HCT116 (cell line): ENCODE measurements at regions not wholly inside any gene's neighbourhood (a gene's known extent, or its start where the extent isn't known, plus 50 kb on each side); places are given as distances from the start of the nearest gene placed in this dataset.

Experiments
- ATAC-seq: fragments of 200-7000 bp; cut with Tn5 transposase; 2 replicates; pipeline ENCODE4 v1.9.1; 2020; ENCODE audit warnings: mild to moderate bottlenecking, moderate library complexity
- BruUV-seq: library from RNA; stranded (reverse); fragments of 400-500 nt; replicated peaks from 2 replicates; lab custom pipeline; 2021; lab: Mats Ljungman, UMichigan
- CTCF ChIA-PET: fragments of 300-600 bp; sonication (Branson Sonifier 250); formaldehyde crosslinking; loops from one replicate; lab custom pipeline; 2021; ENCODE audit warnings: antibody characterized with exemption; lab: Charles Lee
- POLR2A ChIA-PET: fragments of 300-600, 350-600 bp; sonication (Branson Sonifier 250); formaldehyde crosslinking; loops from one replicate; lab custom pipeline; 2021; ENCODE audit warnings: antibody characterized with exemption; lab: Charles Lee
- RAD21 ChIA-PET, 2 experiments: fragments of 300-600 bp; sonication (Branson Sonifier 250); formaldehyde crosslinking; loops; one replicate each; lab custom pipeline; 2023; ENCODE audit warnings: low total read pairs in 2 of 2; ENCODE audit not compliant: uncharacterized antibody in 2 of 2, unreplicated experiment in 2 of 2, low non-redundant PET in 1 of 2; lab: Charles Lee
- DNase-seq: peaks from one replicate; pipeline ENCODE4 v3.0.0-alpha.2; 2010; ENCODE audit warnings: low read depth, low spot score
- H2AFZ ChIP-seq: fragments of 200-600 bp; shearing (Covaris generic), sonication (generic); 2 replicates; pipeline ENCODE4 v1.6.1; 2017; ENCODE audit warnings: low read depth, mixed run types, mixed read lengths, antibody characterized with exemption, low read length; ENCODE audit not compliant: poor library complexity, severe bottlenecking
- H3K27ac ChIP-seq: 2 replicates; pipeline ENCODE4 v1.5.1; 2012; ENCODE audit warnings: low read depth, low read length
- H3K27me3 ChIP-seq: fragments of 200-600 bp; sonication (generic); 2 replicates; pipeline ENCODE4 v1.6.1; 2016; ENCODE audit warnings: mixed run types, low read length, mixed read lengths; ENCODE audit not compliant: insufficient read depth
- H3K36me3 ChIP-seq, 2 experiments: fragments of 200-500 bp in 1 of 2; fragments of 200-600 bp in 1 of 2; sonication (Bioruptor generic) in 1 of 2; sonication (generic) in 1 of 2; 2 replicates each; pipeline versions ENCODE4 v1.5.1 to v1.6.1; 2014 to 2016; ENCODE audit warnings: low read length in 2 of 2, inconsistent platforms in 1 of 2, mixed read lengths in 1 of 2, mixed run types in 1 of 2; ENCODE audit not compliant: insufficient read depth in 2 of 2, control insufficient read depth in 1 of 2
- H3K4me1 ChIP-seq, 2 experiments: fragments of 200-600 bp in 1 of 2; sonication (generic) in 1 of 2; 2 replicates each; pipeline versions ENCODE4 v1.5.1 to v1.6.1; 2012 to 2017; ENCODE audit warnings: low read length in 2 of 2, inconsistent platforms in 1 of 2, mild to moderate bottlenecking in 1 of 2, mixed read lengths in 1 of 2, mixed run types in 1 of 2, moderate library complexity in 1 of 2; ENCODE audit not compliant: insufficient read depth in 2 of 2, control insufficient read depth in 1 of 2
- H3K4me2 ChIP-seq: fragments of 200-600 bp; sonication (generic); 2 replicates; pipeline ENCODE4 v1.6.1; 2017; ENCODE audit warnings: mixed run types, low read length, mixed read lengths
- H3K4me3 ChIP-seq, 2 experiments: fragments of 200-600 bp in 1 of 2; sonication (generic) in 1 of 2; replicated peaks in 1 of 2; 2 replicates each; pipeline ENCODE4 v1.5.1; 2011 to 2016; ENCODE audit warnings: low read length in 2 of 2, control low read depth in 1 of 2, low read depth in 1 of 2, mild to moderate bottlenecking in 1 of 2, mixed read lengths in 1 of 2, mixed run types in 1 of 2
- H3K79me2 ChIP-seq: fragments of 200-600 bp; sonication (generic); 2 replicates; pipeline ENCODE4 v1.6.1; 2017; ENCODE audit warnings: mild to moderate bottlenecking, mixed run types, low read length, moderate library complexity, mixed read lengths; ENCODE audit not compliant: insufficient read depth
- H3K9ac ChIP-seq: fragments of 200-600 bp; sonication (generic); 2 replicates; pipeline ENCODE4 v1.6.1; 2016; ENCODE audit warnings: low read length, mixed read lengths
- H3K9me2 ChIP-seq: fragments of 200-600 bp; sonication (generic), shearing (Covaris generic); 2 replicates; pipeline ENCODE4 v1.6.1; 2017; ENCODE audit warnings: mixed run types, mild to moderate bottlenecking, moderate library complexity; ENCODE audit not compliant: insufficient read depth
- H3K9me3 ChIP-seq, 2 experiments: fragments of 200-500 bp in 1 of 2; fragments of 200-600 bp in 1 of 2; sonication (Bioruptor generic) in 1 of 2; sonication (generic) in 1 of 2; 2 replicates each; pipeline ENCODE4 v1.6.1; 2014 to 2017; ENCODE audit warnings: low read length in 2 of 2, mixed read lengths in 2 of 2, inconsistent platforms in 1 of 2, low read depth in 1 of 2, mild to moderate bottlenecking in 1 of 2, mixed run types in 1 of 2, moderate library complexity in 1 of 2; ENCODE audit not compliant: control insufficient read depth in 1 of 2, insufficient read depth in 1 of 2
- H4K20me1 ChIP-seq: fragments of 200-600 bp; sonication (generic), shearing (Covaris generic); 2 replicates; pipeline ENCODE4 v1.6.1; 2017; ENCODE audit warnings: mixed run types, mild to moderate bottlenecking, moderate library complexity; ENCODE audit not compliant: insufficient read depth
- CBX3 ChIP-seq: IDR thresholded peaks from 2 replicates; pipeline ENCODE4 v1.6.1; 2012; ENCODE audit warnings: low read depth
- EZH2phosphoT487 ChIP-seq: fragments of 200-600 bp; IDR thresholded peaks from 2 replicates; pipeline ENCODE4 v1.6.1; 2018; ENCODE audit warnings: antibody characterized with exemption, borderline replicate concordance
- FOSL1 ChIP-seq: IDR thresholded peaks from 2 replicates; pipeline ENCODE4 v1.6.1; 2012; ENCODE audit warnings: low read depth
- POLR2AphosphoS5 ChIP-seq: IDR thresholded peaks from 2 replicates; pipeline ENCODE4 v1.6.1; 2011; ENCODE audit warnings: mild to moderate bottlenecking, low read depth, low read length, moderate library complexity
- SP1 ChIP-seq: IDR thresholded peaks from 2 replicates; pipeline ENCODE4 v1.6.1; 2012; ENCODE audit warnings: low read depth
- SRF ChIP-seq: IDR thresholded peaks from 2 replicates; pipeline ENCODE4 v1.6.1; 2012; ENCODE audit warnings: low read depth
- ZNF274 ChIP-seq: fragments of 200-500 bp; sonication (Bioruptor generic); IDR thresholded peaks from 2 replicates; pipeline ENCODE4 v1.6.1; 2014; ENCODE audit warnings: mild to moderate bottlenecking, low read depth, low read length, inconsistent platforms
- intact Hi-C: fragments of 100-400 bp; cut with micrococcal nuclease; formaldehyde crosslinking; loops from 2 replicates; pipeline ENCODE4 v1.10.0; 2022
- TF ChIP-seq, protein P1 (sequence below), 3 experiments: fragments of 200-600 bp in 1 of 3; sonication (generic) in 1 of 3; IDR thresholded peaks in 2 of 3; conservative IDR thresholded peaks in 1 of 3; 2 replicates each; pipeline ENCODE4 v1.5.1; 2012 to 2017; ENCODE audit warnings: low read depth in 2 of 3, low read length in 2 of 3, antibody characterized with exemption in 1 of 3, borderline replicate concordance in 1 of 3, control low read depth in 1 of 3, mild to moderate bottlenecking in 1 of 3, mixed read lengths in 1 of 3, mixed run types in 1 of 3, moderate library complexity in 1 of 3; ENCODE audit not compliant: insufficient read depth in 1 of 3
- TF ChIP-seq, protein P2 (sequence below): IDR thresholded peaks from 2 replicates; pipeline ENCODE4 v1.6.1; 2012
- TF ChIP-seq, protein P3 (sequence below): IDR thresholded peaks from 2 replicates; pipeline ENCODE4 v1.6.1; 2012

DNA sequence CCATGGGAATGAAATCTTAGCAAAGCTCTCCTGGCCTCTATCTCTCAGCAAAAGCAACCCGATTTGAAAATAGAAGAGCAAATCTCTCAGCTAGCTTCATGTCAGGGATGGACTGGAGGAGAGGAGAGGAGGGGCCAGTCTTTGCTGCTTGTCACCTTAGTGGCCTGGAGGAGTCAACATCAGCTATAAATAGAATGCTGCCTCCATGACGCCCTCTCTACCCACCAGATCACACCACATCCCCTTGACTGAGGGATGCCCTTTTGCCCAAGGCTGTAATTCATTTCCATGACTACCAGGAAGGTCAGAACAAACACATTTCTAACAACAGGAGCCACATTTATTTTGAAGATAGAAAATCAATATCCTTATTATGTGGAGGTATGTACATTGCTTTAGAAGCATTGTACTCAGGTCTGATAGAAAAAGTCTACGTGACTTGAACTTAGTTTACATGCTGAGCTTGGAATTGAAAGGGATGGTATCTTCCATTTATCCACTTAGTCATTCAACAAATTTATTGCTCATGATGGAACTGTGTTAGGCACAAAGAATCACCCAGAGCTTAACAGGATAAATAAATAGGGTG, 92.4 kb upstream of the LIFR start:
- ChIA-PET CTCF (no interaction called here), RAD21 (no interaction called here), POLR2A (no interaction called here)
- peaks cover 7 to 20% of the 10 kb centered on the region in 2 experiments; a peak in 3 of 4 replicates for H3K4me1 ChIP-seq
- H3K9me3 ChIP-seq, result no peaks in the 10 kb centered on the region
- DNase-seq (no peak), ATAC-seq (no peak)
- H3K9ac ChIP-seq, result no peak overlapping the region
- BruUV-seq, result no TSS peak
- H3K4me2 ChIP-seq, result no peak overlapping the region
- no peaks in the 10 kb centered on the region for H3K9me2 ChIP-seq
- no peaks in the 10 kb centered on the region for H3K36me3 ChIP-seq
- H3K27me3 ChIP-seq, result no peaks in the 10 kb centered on the region
- H2AFZ ChIP-seq, result no peak overlapping the region
- H3K4me3 ChIP-seq, result no peak overlapping the region
- intact Hi-C loops, result no loop called here
- H4K20me1 ChIP-seq, result no peaks in the 10 kb centered on the region
- TF ChIP-seq CBX3 (no peak), POLR2AphosphoS5 (no peak), SRF (no peak), FOSL1 (no peak)
- no peaks in the 10 kb centered on the region for H3K79me2 ChIP-seq
- no peak overlapping the region for H3K27ac ChIP-seq

DNA sequence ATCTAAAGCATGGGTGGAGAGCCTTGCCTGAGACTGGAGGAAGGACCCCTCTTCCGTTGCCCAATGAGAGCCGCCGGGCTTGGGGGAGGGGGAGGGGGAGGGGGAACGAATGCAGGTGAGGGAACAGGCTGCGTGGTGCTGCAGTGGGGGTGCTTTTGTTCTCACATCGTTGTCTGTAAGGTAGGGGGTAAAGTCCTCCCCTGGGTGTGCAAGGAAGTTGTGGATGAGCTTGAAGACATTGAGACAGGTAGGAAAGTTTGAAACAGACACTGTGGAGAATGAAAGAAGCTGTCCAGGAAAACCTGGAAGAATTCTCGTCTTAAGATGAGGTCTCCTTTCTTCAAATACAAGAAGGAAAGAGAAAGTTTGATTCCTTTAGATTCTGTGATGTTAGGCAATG, 94.1 kb upstream of the LIFR start:
- RAD21 ChIA-PET, result no interaction called here
- no peaks in the 10 kb centered on the region for H3K27me3 ChIP-seq
- H3K4me2 ChIP-seq, result peak overlapping the region; percentile 72
- no peaks in the 10 kb centered on the region for H4K20me1 ChIP-seq
- POLR2A ChIA-PET, result interaction anchor here (1.2 kb wide), 1 partner anchor 9 kb away, joined by 4 read pairs; no protein-coding TSS in a partner anchor
- no peaks in the 10 kb centered on the region for H3K9me3 ChIP-seq
- H3K27ac ChIP-seq, result no peak overlapping the region
- peaks cover 7 to 20% of the 10 kb centered on the region in 2 experiments; a peak in 3 of 4 replicates for H3K4me1 ChIP-seq
- peak; percentile 64 for ATAC-seq
- no peaks in the 10 kb centered on the region for H3K9me2 ChIP-seq
- CTCF ChIA-PET, result interaction anchor here (1.1 kb wide), 1 partner anchor 209 kb away, joined by 3 read pairs; no protein-coding TSS in a partner anchor
- no peak for DNase-seq
- peak overlapping the region; percentile 24 to 50 for H3K4me3 ChIP-seq
- TF ChIP-seq, protein P1, sequence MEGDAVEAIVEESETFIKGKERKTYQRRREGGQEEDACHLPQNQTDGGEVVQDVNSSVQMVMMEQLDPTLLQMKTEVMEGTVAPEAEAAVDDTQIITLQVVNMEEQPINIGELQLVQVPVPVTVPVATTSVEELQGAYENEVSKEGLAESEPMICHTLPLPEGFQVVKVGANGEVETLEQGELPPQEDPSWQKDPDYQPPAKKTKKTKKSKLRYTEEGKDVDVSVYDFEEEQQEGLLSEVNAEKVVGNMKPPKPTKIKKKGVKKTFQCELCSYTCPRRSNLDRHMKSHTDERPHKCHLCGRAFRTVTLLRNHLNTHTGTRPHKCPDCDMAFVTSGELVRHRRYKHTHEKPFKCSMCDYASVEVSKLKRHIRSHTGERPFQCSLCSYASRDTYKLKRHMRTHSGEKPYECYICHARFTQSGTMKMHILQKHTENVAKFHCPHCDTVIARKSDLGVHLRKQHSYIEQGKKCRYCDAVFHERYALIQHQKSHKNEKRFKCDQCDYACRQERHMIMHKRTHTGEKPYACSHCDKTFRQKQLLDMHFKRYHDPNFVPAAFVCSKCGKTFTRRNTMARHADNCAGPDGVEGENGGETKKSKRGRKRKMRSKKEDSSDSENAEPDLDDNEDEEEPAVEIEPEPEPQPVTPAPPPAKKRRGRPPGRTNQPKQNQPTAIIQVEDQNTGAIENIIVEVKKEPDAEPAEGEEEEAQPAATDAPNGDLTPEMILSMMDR (IDR thresholded peaks at IDR 0.05 in 2 of 3, conservative IDR thresholded peaks at IDR 0.05 in 1 of 3; ENCODE audit: borderline replicate concordance in 1 of 3, insufficient read depth in 1 of 3, low read depth in 2 of 3, low read length in 2 of 3), result no peak
- TF ChIP-seq, protein P2, sequence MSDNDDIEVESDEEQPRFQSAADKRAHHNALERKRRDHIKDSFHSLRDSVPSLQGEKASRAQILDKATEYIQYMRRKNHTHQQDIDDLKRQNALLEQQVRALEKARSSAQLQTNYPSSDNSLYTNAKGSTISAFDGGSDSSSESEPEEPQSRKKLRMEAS, result 0 out of 2 replicates have a peak, but pooled peaks have one; percentile 14
- TF ChIP-seq SP1 (no peak), ZNF274 (no peak), EZH2phosphoT487 (no peak)
- TF ChIP-seq, protein P3, sequence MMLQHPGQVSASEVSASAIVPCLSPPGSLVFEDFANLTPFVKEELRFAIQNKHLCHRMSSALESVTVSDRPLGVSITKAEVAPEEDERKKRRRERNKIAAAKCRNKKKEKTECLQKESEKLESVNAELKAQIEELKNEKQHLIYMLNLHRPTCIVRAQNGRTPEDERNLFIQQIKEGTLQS, result no peak
- 0 out of 2 replicates have a peak overlapping the region, but pooled peaks have one; percentile 21 for H3K9ac ChIP-seq
- no TSS peak for BruUV-seq
- no peaks in the 10 kb centered on the region for H3K36me3 ChIP-seq
- no peaks in the 10 kb centered on the region for H3K79me2 ChIP-seq
- intact Hi-C loops, result no loop called here
- H2AFZ ChIP-seq, result peak overlapping the region; percentile 95
